K562 (cell line): ENCODE measurements at regions not wholly inside any gene's neighbourhood (a gene's known extent, or its start where the extent isn't known, plus 50 kb on each side); places are given as distances from the start of the nearest gene placed in this dataset.

ENCODE experiments used
- ATAC-seq: fragments of 200-7000 bp; cut with Tn5 transposase; 3 replicates; pipeline ENCODE4 v1.9.1; 2020; ENCODE audit warnings: moderate library complexity
- BruUV-seq: library from RNA; stranded (reverse); fragments of 400-500 nt; replicated peaks from 2 replicates; lab custom pipeline; 2021; lab: Mats Ljungman, UMichigan
- CTCF ChIA-PET: fragments of 300-600 bp; formaldehyde crosslinking; extraction: SDS; loops from one replicate; lab custom pipeline; 2021; ENCODE audit warnings: low intra/inter-chr PET ratio; lab: Yijun Ruan, JAX
- POLR2A ChIA-PET: fragments of 300-600, 350-650 bp; sonication (Branson Sonifier 250); formaldehyde crosslinking; extraction: SDS; loops from one replicate; lab custom pipeline; 2021; ENCODE audit warnings: antibody characterized with exemption, inconsistent platforms; lab: Yijun Ruan, JAX
- DNase-seq, 4 experiments: peaks; one replicate each; pipeline versions ENCODE4 v3.0.0 to v3.0.0-alpha.2; 2011 to 2018; ENCODE audit warnings: low spot score in 3 of 4, mixed read lengths in 3 of 4; ENCODE audit errors: extremely low read depth in 1 of 4
- FAIRE-seq: peaks from 2 replicates; lab custom pipeline; 2011; peaks lifted over from hg19 to GRCh38; lab: Jason Lieb, UNC
- H2AFZ ChIP-seq: 2 replicates; pipeline ENCODE4 v1.6.0; 2011; ENCODE audit warnings: low read depth, low read length, control low read depth, inconsistent platforms
- H3K27ac ChIP-seq: fragments of 200-600 bp; 3 replicates; pipeline ENCODE4 v1.8.0; 2011; ENCODE audit warnings: low read depth, mild to moderate bottlenecking, control low read depth, inconsistent platforms, low read length, moderate library complexity, mixed read lengths; ENCODE audit errors: extremely low read depth
- H3K27me3 ChIP-seq, 2 experiments: fragments of 300-600 bp in 1 of 2; 2 replicates in 1 of 2; 3 replicates in 1 of 2; pipeline versions ENCODE4 v1.6.0 to v1.8.0; 2011; ENCODE audit warnings: inconsistent platforms in 2 of 2, low read length in 2 of 2, mild to moderate bottlenecking in 1 of 2, mixed read lengths in 1 of 2, moderate library complexity in 1 of 2; ENCODE audit not compliant: control insufficient read depth in 2 of 2, insufficient read depth in 2 of 2
- H3K36me3 ChIP-seq: fragments of 300-600 bp; 3 replicates; pipeline ENCODE4 v1.8.0; 2011; ENCODE audit warnings: mild to moderate bottlenecking, low read length, inconsistent platforms; ENCODE audit not compliant: control insufficient read depth, insufficient read depth
- H3K4me1 ChIP-seq, 2 experiments: fragments of 200-600 bp in 1 of 2; replicated peaks in 1 of 2; 2 replicates in 1 of 2; 3 replicates in 1 of 2; pipeline versions ENCODE4 v1.5.1 to v1.8.0; 2011; ENCODE audit warnings: inconsistent platforms in 2 of 2, low read length in 2 of 2, mild to moderate bottlenecking in 1 of 2, mixed read lengths in 1 of 2, moderate library complexity in 1 of 2; ENCODE audit not compliant: control insufficient read depth in 2 of 2, insufficient read depth in 2 of 2
- H3K4me2 ChIP-seq: 2 replicates; pipeline ENCODE4 v1.6.1; 2011; ENCODE audit warnings: low read length, control low read depth, inconsistent platforms, mixed read lengths; ENCODE audit not compliant: insufficient read depth
- H3K4me3 ChIP-seq: fragments of 200-600 bp; sonication (generic), shearing (Covaris generic); 2 replicates; pipeline ENCODE4 v1.5.1; 2016; ENCODE audit warnings: control low read depth, inconsistent platforms
- H3K79me2 ChIP-seq: fragments of 200-600 bp; 3 replicates; pipeline ENCODE4 v1.8.0; 2011; ENCODE audit warnings: low read length, inconsistent platforms; ENCODE audit not compliant: control insufficient read depth, insufficient read depth
- H3K9ac ChIP-seq, 2 experiments: 2 replicates each; pipeline versions ENCODE4 v1.6.0 to v1.6.1; 2011; ENCODE audit warnings: low read depth in 2 of 2, low read length in 2 of 2, control low read depth in 1 of 2, inconsistent platforms in 1 of 2, mild to moderate bottlenecking in 1 of 2, mixed read lengths in 1 of 2; ENCODE audit not compliant: insufficient read depth in 1 of 2
- H3K9me1 ChIP-seq: one replicate; pipeline ENCODE4 v1.6.0; 2011; ENCODE audit warnings: inconsistent platforms, mild to moderate bottlenecking, low read length, moderate library complexity; ENCODE audit not compliant: control insufficient read depth, insufficient read depth
- H3K9me3 ChIP-seq: replicated peaks from 2 replicates; pipeline ENCODE4 v1.5.1; 2011; ENCODE audit warnings: low read depth, low read length, inconsistent platforms; ENCODE audit not compliant: control insufficient read depth, insufficient read depth
- H4K20me1 ChIP-seq: replicated peaks from 2 replicates; pipeline ENCODE4 v1.6.1; 2011; ENCODE audit warnings: low read length, inconsistent platforms, mixed read lengths; ENCODE audit not compliant: control insufficient read depth, insufficient read depth
- CTCFL ChIP-seq: IDR thresholded peaks from 2 replicates; pipeline ENCODE4 v1.6.1; 2011; ENCODE audit warnings: borderline replicate concordance, low read depth, mild to moderate bottlenecking, moderate library complexity, low read length; ENCODE audit not compliant: insufficient read depth, poor library complexity, severe bottlenecking
- FOS ChIP-seq: IDR thresholded peaks from 3 replicates; pipeline ENCODE4 v1.6.1; 2011; ENCODE audit not compliant: insufficient read length; ENCODE audit errors: extremely low read depth
- NR3C1 ChIP-seq: sonication (generic); formaldehyde crosslinking; IDR thresholded peaks from 2 replicates; pipeline ENCODE4 v1.8.1; 2022; ENCODE audit warnings: missing genetic modification reagents
- RERE ChIP-seq: sonication (generic); formaldehyde crosslinking; IDR thresholded peaks from 2 replicates; pipeline ENCODE4 v1.8.0; 2023; ENCODE audit warnings: missing genetic modification reagents, mild to moderate bottlenecking, borderline replicate concordance
- ZC3H11A ChIP-seq: IDR thresholded peaks from 2 replicates; pipeline ENCODE4 v1.6.1; 2012; ENCODE audit warnings: low read depth, low read length, improper control_type of control experiment
- ZHX1 ChIP-seq: fragments of 150-350 bp; conservative IDR thresholded peaks from 2 replicates; pipeline ENCODE4 v1.6.1; 2014; ENCODE audit warnings: low read length
- ZKSCAN1 ChIP-seq: fragments of 150-350 bp; IDR thresholded peaks from 2 replicates; pipeline ENCODE4 v1.6.1; 2016; ENCODE audit warnings: low read depth, low read length
- WGBS: fragments of 100-300 bp; shearing (Covaris generic); methylation state at CpG from one replicate; pipeline ENCODE4 v1.1.6; 2016; ENCODE audit warnings: low coverage, mixed read lengths; ENCODE audit not compliant: insufficient coverage; ENCODE audit errors: missing lambda C conversion rate; 5-methylcytosine and 5-hydroxymethylcytosine counted together
- in situ Hi-C: fragments of 300-500 bp; cut with MboI; formaldehyde crosslinking; loops from 4 replicates; pipeline ENCODE4 v1.15.0; 2018; ENCODE audit warnings: inconsistent platforms, mixed read lengths
- intact Hi-C: fragments of 100-400 bp; cut with micrococcal nuclease; formaldehyde crosslinking; loops from 2 replicates; pipeline ENCODE4 v1.14.2; 2022
- TF ChIP-seq, protein P1 (sequence below): fragments of 450-650 bp; IDR thresholded peaks from 2 replicates; pipeline ENCODE4 v1.6.1; 2016; ENCODE audit warnings: missing biosample characterization, missing genetic modification characterization
- TF ChIP-seq, protein P2 (sequence below): IDR thresholded peaks from 3 replicates; pipeline ENCODE4 v1.6.1; 2011; ENCODE audit warnings: borderline replicate concordance, mild to moderate bottlenecking; ENCODE audit not compliant: insufficient read length, insufficient read depth

GRCh38 chr11:41878095-41878494 is 418.6 kb upstream of the LRRC4C start:
- in situ Hi-C loops (no loop called here), intact Hi-C loops (no loop called here)
- no peaks in the 10 kb centered on the region for H3K9me1 ChIP-seq
- H3K27ac ChIP-seq = no peak overlapping the region
- H2AFZ ChIP-seq = no peak overlapping the region
- H3K27me3 ChIP-seq = no peaks in the 10 kb centered on the region
- H3K9me3 ChIP-seq = no peaks in the 10 kb centered on the region
- no peaks in the 10 kb centered on the region for H3K79me2 ChIP-seq
- no peak for DNase-seq
- FAIRE-seq = no peak
- H3K4me3 ChIP-seq = no peak overlapping the region
- no peaks in the 10 kb centered on the region for H3K4me1 ChIP-seq
- BruUV-seq = no TSS peak
- H3K4me2 ChIP-seq = no peak overlapping the region
- ATAC-seq = no peak
- no peak overlapping the region for H3K9ac ChIP-seq
- ChIA-PET CTCF (no interaction called here), POLR2A (no interaction called here)
- WGBS = 4% methylated on average over 2 of the region's 2 CpGs
- no peaks in the 10 kb centered on the region for H3K36me3 ChIP-seq
- H4K20me1 ChIP-seq = no peaks in the 10 kb centered on the region
- no peak for TF ChIP-seq ZHX1
- TF ChIP-seq CTCFL = no peak
- no peak for TF ChIP-seq FOS
- no peak for TF ChIP-seq ZC3H11A
- TF ChIP-seq, protein P1, sequence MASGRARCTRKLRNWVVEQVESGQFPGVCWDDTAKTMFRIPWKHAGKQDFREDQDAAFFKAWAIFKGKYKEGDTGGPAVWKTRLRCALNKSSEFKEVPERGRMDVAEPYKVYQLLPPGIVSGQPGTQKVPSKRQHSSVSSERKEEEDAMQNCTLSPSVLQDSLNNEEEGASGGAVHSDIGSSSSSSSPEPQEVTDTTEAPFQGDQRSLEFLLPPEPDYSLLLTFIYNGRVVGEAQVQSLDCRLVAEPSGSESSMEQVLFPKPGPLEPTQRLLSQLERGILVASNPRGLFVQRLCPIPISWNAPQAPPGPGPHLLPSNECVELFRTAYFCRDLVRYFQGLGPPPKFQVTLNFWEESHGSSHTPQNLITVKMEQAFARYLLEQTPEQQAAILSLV (tag) = no peak
- TF ChIP-seq NR3C1 (CRISPR knock-in tag) = no peak
- no peak for TF ChIP-seq ZKSCAN1
- TF ChIP-seq, protein P2, sequence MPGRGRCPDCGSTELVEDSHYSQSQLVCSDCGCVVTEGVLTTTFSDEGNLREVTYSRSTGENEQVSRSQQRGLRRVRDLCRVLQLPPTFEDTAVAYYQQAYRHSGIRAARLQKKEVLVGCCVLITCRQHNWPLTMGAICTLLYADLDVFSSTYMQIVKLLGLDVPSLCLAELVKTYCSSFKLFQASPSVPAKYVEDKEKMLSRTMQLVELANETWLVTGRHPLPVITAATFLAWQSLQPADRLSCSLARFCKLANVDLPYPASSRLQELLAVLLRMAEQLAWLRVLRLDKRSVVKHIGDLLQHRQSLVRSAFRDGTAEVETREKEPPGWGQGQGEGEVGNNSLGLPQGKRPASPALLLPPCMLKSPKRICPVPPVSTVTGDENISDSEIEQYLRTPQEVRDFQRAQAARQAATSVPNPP = no peak
- no peak for TF ChIP-seq RERE (CRISPR knock-in tag)
